Keratinocyte (primary cell): ENCODE measurements at regions not wholly inside any gene's neighbourhood (a gene's known extent, or its start where the extent isn't known, plus 50 kb on each side); places are given as distances from the start of the nearest gene placed in this dataset.

ENCODE experiments used
- DNase-seq: peaks from one replicate; pipeline ENCODE4 v3.0.0-alpha.2; 2011; ENCODE audit warnings: low read depth, missing footprints, low spot score
- FAIRE-seq: peaks from 2 replicates; lab custom pipeline; 2011; peaks lifted over from hg19 to GRCh38; lab: Jason Lieb, UNC
- H2AFZ ChIP-seq: 2 replicates; pipeline ENCODE4 v1.6.0; 2012; ENCODE audit warnings: low read length, control low read depth, inconsistent platforms; ENCODE audit not compliant: control insufficient read depth
- H3K27ac ChIP-seq: 2 replicates; pipeline ENCODE4 v1.5.1; 2011; ENCODE audit warnings: low read length; ENCODE audit not compliant: control insufficient read depth, insufficient read depth
- H3K27me3 ChIP-seq: 3 replicates; pipeline ENCODE4 v1.6.0; 2011; ENCODE audit warnings: low read length; ENCODE audit not compliant: control insufficient read depth, insufficient read depth; ENCODE audit errors: extremely low read depth
- H3K36me3 ChIP-seq, 2 experiments: 2 replicates in 1 of 2; 3 replicates in 1 of 2; pipeline ENCODE4 v1.5.1; 2011; ENCODE audit warnings: low read length in 2 of 2, mild to moderate bottlenecking in 1 of 2; ENCODE audit not compliant: control insufficient read depth in 2 of 2, insufficient read depth in 2 of 2; ENCODE audit errors: extremely low read depth in 1 of 2
- H3K4me1 ChIP-seq: 3 replicates; pipeline ENCODE4 v1.5.1; 2011; ENCODE audit warnings: low read length; ENCODE audit not compliant: control insufficient read depth, insufficient read depth; ENCODE audit errors: extremely low read depth
- H3K4me2 ChIP-seq: 3 replicates; pipeline ENCODE4 v1.6.0; 2011; ENCODE audit warnings: low read depth, low read length; ENCODE audit not compliant: control insufficient read depth, insufficient read depth; ENCODE audit errors: extremely low read depth
- H3K4me3 ChIP-seq, 3 experiments: fragments of 200-600 bp in 1 of 3; sonication (generic) in 1 of 3; 2 replicates in 2 of 3; 3 replicates in 1 of 3; pipeline ENCODE4 v1.5.1; 2011 to 2016; ENCODE audit warnings: low read length in 3 of 3, mild to moderate bottlenecking in 3 of 3, control low read depth in 2 of 3, inconsistent platforms in 1 of 3, low read depth in 1 of 3, mixed read lengths in 1 of 3, mixed run types in 1 of 3, moderate library complexity in 1 of 3; ENCODE audit not compliant: control insufficient read depth in 2 of 3, insufficient read depth in 2 of 3; ENCODE audit errors: extremely low read depth in 1 of 3
- H3K79me2 ChIP-seq: 2 replicates; pipeline ENCODE4 v1.6.0; 2012; ENCODE audit warnings: low read length; ENCODE audit not compliant: control insufficient read depth, insufficient read depth
- H3K9ac ChIP-seq: 3 replicates; pipeline ENCODE4 v1.6.0; 2011; ENCODE audit warnings: low read length; ENCODE audit not compliant: control insufficient read depth, insufficient read depth; ENCODE audit errors: extremely low read depth
- H3K9me1 ChIP-seq: 3 replicates; pipeline ENCODE4 v1.6.0; 2011; ENCODE audit warnings: low read length; ENCODE audit not compliant: control insufficient read depth, insufficient read depth; ENCODE audit errors: extremely low read depth
- H3K9me3 ChIP-seq: 2 replicates; pipeline ENCODE4 v1.5.1; 2012; ENCODE audit warnings: low read depth, low read length; ENCODE audit not compliant: control insufficient read depth
- H4K20me1 ChIP-seq: 3 replicates; pipeline ENCODE4 v1.6.0; 2011; ENCODE audit warnings: low read length; ENCODE audit not compliant: control insufficient read depth, insufficient read depth; ENCODE audit errors: extremely low read depth
- EZH2 ChIP-seq: IDR thresholded peaks from one replicate; pipeline ENCODE4 v1.6.1; 2012; ENCODE audit warnings: inconsistent platforms, mild to moderate bottlenecking, low read length, moderate library complexity
- dilution Hi-C: fragments of 300-500 bp; cut with MboI; formaldehyde crosslinking; loops from one replicate; pipeline ENCODE4 v1.7.0; 2020; ENCODE audit warnings: low sequenced_read_pairs; ENCODE audit not compliant: extremely low pct_ligation_motif_present
- TF ChIP-seq, protein P1 (sequence below), 3 experiments: IDR thresholded peaks in 1 of 3; conservative IDR thresholded peaks in 1 of 3; optimal IDR thresholded peaks in 1 of 3; 2 replicates in 2 of 3; 3 replicates in 1 of 3; pipeline versions ENCODE3 to v1.5.1; 2011; ENCODE audit warnings: low read length in 3 of 3, mild to moderate bottlenecking in 3 of 3, moderate library complexity in 2 of 3, control low read depth in 1 of 3, inconsistent platforms in 1 of 3; ENCODE audit not compliant: insufficient read depth in 2 of 3; ENCODE audit errors: extremely low read depth in 1 of 3

DNA sequence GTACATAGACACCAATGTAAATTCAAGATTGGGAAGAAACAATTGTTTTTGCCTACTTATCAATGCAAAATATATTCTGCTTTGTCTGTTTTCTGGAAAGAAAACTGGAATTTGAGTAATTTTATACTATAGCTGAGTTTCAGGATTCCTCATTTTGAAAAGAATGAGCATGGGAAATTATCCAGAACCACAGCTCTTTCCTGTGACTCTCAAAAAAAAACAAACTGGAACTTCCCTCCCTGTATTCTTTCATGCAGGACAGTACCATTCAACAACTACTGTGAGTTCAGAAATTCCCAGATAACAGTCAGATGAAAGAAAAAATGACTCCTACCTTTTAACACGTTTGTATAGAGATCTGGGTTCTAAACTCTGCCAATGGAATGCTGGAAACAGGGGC lies 372.4 kb downstream of the TGFB2 start:
- no peak overlapping the region for H3K9ac ChIP-seq
- no peaks in the 10 kb centered on the region for H3K27me3 ChIP-seq
- no peaks in the 10 kb centered on the region for H3K79me2 ChIP-seq
- no peak overlapping the region for H3K4me2 ChIP-seq
- no peaks in the 10 kb centered on the region for H3K36me3 ChIP-seq
- dilution Hi-C loops, result no loop called here
- no peaks in the 10 kb centered on the region for H3K9me3 ChIP-seq
- no peak overlapping the region for H3K4me3 ChIP-seq
- no peaks in the 10 kb centered on the region for H3K9me1 ChIP-seq
- H3K27ac ChIP-seq, result no peak overlapping the region
- FAIRE-seq, result no peak
- no peak overlapping the region for H2AFZ ChIP-seq
- H3K4me1 ChIP-seq, result peaks cover 11% of the 10 kb centered on the region
- TF ChIP-seq, protein P1, sequence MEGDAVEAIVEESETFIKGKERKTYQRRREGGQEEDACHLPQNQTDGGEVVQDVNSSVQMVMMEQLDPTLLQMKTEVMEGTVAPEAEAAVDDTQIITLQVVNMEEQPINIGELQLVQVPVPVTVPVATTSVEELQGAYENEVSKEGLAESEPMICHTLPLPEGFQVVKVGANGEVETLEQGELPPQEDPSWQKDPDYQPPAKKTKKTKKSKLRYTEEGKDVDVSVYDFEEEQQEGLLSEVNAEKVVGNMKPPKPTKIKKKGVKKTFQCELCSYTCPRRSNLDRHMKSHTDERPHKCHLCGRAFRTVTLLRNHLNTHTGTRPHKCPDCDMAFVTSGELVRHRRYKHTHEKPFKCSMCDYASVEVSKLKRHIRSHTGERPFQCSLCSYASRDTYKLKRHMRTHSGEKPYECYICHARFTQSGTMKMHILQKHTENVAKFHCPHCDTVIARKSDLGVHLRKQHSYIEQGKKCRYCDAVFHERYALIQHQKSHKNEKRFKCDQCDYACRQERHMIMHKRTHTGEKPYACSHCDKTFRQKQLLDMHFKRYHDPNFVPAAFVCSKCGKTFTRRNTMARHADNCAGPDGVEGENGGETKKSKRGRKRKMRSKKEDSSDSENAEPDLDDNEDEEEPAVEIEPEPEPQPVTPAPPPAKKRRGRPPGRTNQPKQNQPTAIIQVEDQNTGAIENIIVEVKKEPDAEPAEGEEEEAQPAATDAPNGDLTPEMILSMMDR (optimal IDR thresholded peaks at IDR 0.05 in 1 of 3, IDR thresholded peaks at IDR 0.05 in 1 of 3, conservative IDR thresholded peaks at IDR 0.05 in 1 of 3; ENCODE audit: extremely low read depth in 1 of 3, insufficient read depth in 2 of 3, low read length in 3 of 3), result no peak
- TF ChIP-seq EZH2, result no peak
- H4K20me1 ChIP-seq, result no peaks in the 10 kb centered on the region
- DNase-seq, result no peak

DNA sequence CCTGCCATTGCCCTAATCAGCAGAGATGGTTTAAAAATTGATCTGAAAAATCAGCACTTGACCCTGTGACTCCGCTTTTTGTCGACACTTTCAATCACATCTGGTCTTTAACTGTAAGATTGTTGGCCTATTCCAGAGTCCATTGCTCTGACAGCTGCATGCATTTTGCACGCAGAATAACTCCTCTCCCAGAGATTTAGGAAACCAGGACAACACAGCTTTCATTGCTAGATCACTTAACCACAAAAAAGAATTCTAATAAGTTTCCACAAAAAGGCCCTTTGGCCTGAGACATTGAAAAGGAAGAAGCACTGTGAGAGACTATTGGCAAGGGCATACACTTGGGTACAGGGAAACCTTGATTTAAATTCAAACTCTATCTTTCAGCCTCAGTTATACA lies 373.1 kb downstream of the TGFB2 start:
- DNase-seq (no peak), FAIRE-seq (no peak)
- Histone ChIP-seq H3K4me1 (peaks cover 4% of the 10 kb centered on the region), H3K4me2 (no peak overlapping the region), H3K27me3 (no peaks in the 10 kb centered on the region), H2AFZ (no peak overlapping the region), H3K9me3 (no peaks in the 10 kb centered on the region), H3K4me3 (no peak overlapping the region), H3K79me2 (no peaks in the 10 kb centered on the region), H3K9ac (no peak overlapping the region), H3K9me1 (no peaks in the 10 kb centered on the region), H3K36me3 (no peaks in the 10 kb centered on the region), H4K20me1 (no peaks in the 10 kb centered on the region), H3K27ac (no peak overlapping the region)
- TF ChIP-seq, protein P1 (optimal IDR thresholded peaks at IDR 0.05 in 1 of 3, IDR thresholded peaks at IDR 0.05 in 1 of 3, conservative IDR thresholded peaks at IDR 0.05 in 1 of 3; ENCODE audit: extremely low read depth in 1 of 3, insufficient read depth in 2 of 3, low read length in 3 of 3), result no peak
- TF ChIP-seq EZH2, result no peak
- dilution Hi-C loops, result no loop called here
